Activated T-cell treated with anti-CD3 and anti-CD28 coated beads for 4 hours (primary cell): ENCODE measurements at regions not wholly inside any gene's neighbourhood (a gene's known extent, or its start where the extent isn't known, plus 50 kb on each side); places are given as distances from the start of the nearest gene placed in this dataset.

Source experiments
- DNase-seq: peaks from one replicate; pipeline ENCODE4 v3.0.0-alpha.2; 2020

- no peak for DNase-seq
These were observed 111.1 kb upstream of the ACSL4 start for GRCh38 chrX:109843963-109844751.

- DNase-seq = no peak
These were observed 111.9 kb upstream of the ACSL4 start for GRCh38 chrX:109844986-109845385.

GRCh38 chrX:109845996-109846395, 112.9 kb upstream of the ACSL4 start:
- no peak for DNase-seq

- DNase-seq = no peak
These were observed 114.5 kb upstream of the ACSL4 start for GRCh38 chrX:109847257-109848187.

GRCh38 chrX:109848461-109849050, 115.5 kb upstream of the ACSL4 start:
- no peak for DNase-seq

- no peak for DNase-seq
These were observed 121.0 kb upstream of the ACSL4 start for GRCh38 chrX:109854096-109854495.

GRCh38 chrX:109855501-109855900, 122.4 kb upstream of the ACSL4 start:
- no peak for DNase-seq

GRCh38 chrX:109856974-109857373, 123.9 kb upstream of the ACSL4 start:
- DNase-seq = no peak

- no peak for DNase-seq
These were observed 124.6 kb upstream of the ACSL4 start for GRCh38 chrX:109857584-109858228.

- DNase-seq = no peak
These were observed 125.7 kb upstream of the ACSL4 start for GRCh38 chrX:109858602-109859341.

GRCh38 chrX:109859651-109860050, 126.6 kb upstream of the ACSL4 start:
- DNase-seq = no peak

- no peak for DNase-seq
These were observed 129.4 kb upstream of the ACSL4 start for GRCh38 chrX:109862433-109862832.

- no peak for DNase-seq
These were observed 130.8 kb upstream of the ACSL4 start for GRCh38 chrX:109863811-109864210.

- DNase-seq = no peak
These were observed 131.6 kb upstream of the TMEM164 start for GRCh38 chrX:109871121-109871888.

GRCh38 chrX:109872021-109872732, 130.7 kb upstream of the TMEM164 start:
- no peak for DNase-seq

GRCh38 chrX:109873574-109873973, 129.3 kb upstream of the TMEM164 start:
- no peak for DNase-seq

- no peak for DNase-seq
These were observed 128.9 kb upstream of the TMEM164 start for GRCh38 chrX:109873983-109874382.

GRCh38 chrX:109874548-109874947, 128.4 kb upstream of the TMEM164 start:
- DNase-seq = no peak

- DNase-seq = no peak
These were observed 127.1 kb upstream of the TMEM164 start for GRCh38 chrX:109875831-109876230.

GRCh38 chrX:109878236-109878635, 124.7 kb upstream of the TMEM164 start:
- no peak for DNase-seq

- no peak for DNase-seq
These were observed 122.9 kb upstream of the TMEM164 start for GRCh38 chrX:109879991-109880390.
